Neural cell (in vitro differentiated cells): ENCODE measurements at regions not wholly inside any gene's neighbourhood (a gene's known extent, or its start where the extent isn't known, plus 50 kb on each side); places are given as distances from the start of the nearest gene placed in this dataset.

Experiments
- H2AFZ ChIP-seq: fragments of 200-600, 300-800 bp; sonication (generic), shearing (Covaris generic); 2 replicates; pipeline ENCODE4 v1.6.0; 2014; ENCODE audit warnings: low read depth, mild to moderate bottlenecking, antibody characterized with exemption, low read length, moderate library complexity
- H3F3A ChIP-seq: fragments of 200-600 bp; shearing (Covaris generic); 2 replicates; pipeline ENCODE4 v1.6.1; 2016; ENCODE audit warnings: mild to moderate bottlenecking, moderate library complexity, mixed read lengths, antibody characterized with exemption, low read length; ENCODE audit not compliant: insufficient read depth, poor library complexity, severe bottlenecking
- H3K27ac ChIP-seq: fragments of 200-600, 300-800 bp; sonication (generic), shearing (Covaris generic); 2 replicates; pipeline ENCODE4 v1.5.1; 2014; ENCODE audit warnings: mild to moderate bottlenecking, low read length, moderate library complexity
- H3K27me3 ChIP-seq: fragments of 300-800, 200-600 bp; sonication (generic), shearing (Covaris generic); 2 replicates; pipeline ENCODE4 v1.6.0; 2014; ENCODE audit warnings: mild to moderate bottlenecking, low read depth, low read length, moderate library complexity; ENCODE audit not compliant: insufficient read depth
- H3K36me3 ChIP-seq: fragments of 300-800, 200-600 bp; sonication (generic), shearing (Covaris generic); 2 replicates; pipeline ENCODE4 v1.5.1; 2014; ENCODE audit warnings: mild to moderate bottlenecking, antibody characterized with exemption, low read length, moderate library complexity; ENCODE audit not compliant: insufficient read depth
- H3K4me2 ChIP-seq: fragments of 300-800, 200-600 bp; sonication (generic), shearing (Covaris generic); 2 replicates; pipeline ENCODE4 v1.6.0; 2014; ENCODE audit warnings: mild to moderate bottlenecking, low read length
- H3K4me3 ChIP-seq: fragments of 300-800, 200-600 bp; sonication (generic), shearing (Covaris generic); 2 replicates; pipeline ENCODE4 v1.5.1; 2014; ENCODE audit warnings: mild to moderate bottlenecking, low read length, moderate library complexity
- H3K79me2 ChIP-seq: fragments of 200-600 bp; shearing (Covaris generic); replicated peaks from 2 replicates; pipeline ENCODE4 v1.6.0; 2014; ENCODE audit warnings: mild to moderate bottlenecking, low read length, moderate library complexity; ENCODE audit not compliant: insufficient read depth
- H3K9ac ChIP-seq: fragments of 300-800, 200-600 bp; sonication (generic), shearing (Covaris generic); 2 replicates; pipeline ENCODE4 v1.6.1; 2016; ENCODE audit warnings: mild to moderate bottlenecking, low read length, mixed read lengths
- H3K9me2 ChIP-seq: fragments of 200-600 bp; shearing (Covaris generic); 2 replicates; pipeline ENCODE4 v1.6.1; 2016; ENCODE audit warnings: mild to moderate bottlenecking, low read length, mixed read lengths; ENCODE audit not compliant: insufficient read depth
- H3K9me3 ChIP-seq: fragments of 200-600, 300-800 bp; sonication (generic), shearing (Covaris generic); 2 replicates; pipeline ENCODE4 v1.6.1; 2016; ENCODE audit warnings: mild to moderate bottlenecking, mixed run types, low read length, moderate library complexity, mixed read lengths
- H4K20me1 ChIP-seq: fragments of 200-600 bp; shearing (Covaris generic); 2 replicates; pipeline ENCODE4 v1.6.1; 2016; ENCODE audit warnings: mild to moderate bottlenecking, mixed run types; ENCODE audit not compliant: insufficient read depth
- CTCF ChIP-seq: fragments of 450-650 bp; IDR thresholded peaks from 2 replicates; pipeline ENCODE4 v1.5.1; 2014; ENCODE audit warnings: antibody characterized with exemption, mild to moderate bottlenecking, moderate library complexity; ENCODE audit not compliant: poor library complexity, severe bottlenecking
- EP300 ChIP-seq: fragments of 450-650 bp; conservative IDR thresholded peaks from 2 replicates; pipeline ENCODE4 v1.6.1; 2014; ENCODE audit warnings: antibody characterized with exemption, mild to moderate bottlenecking, moderate library complexity; ENCODE audit not compliant: poor library complexity, severe bottlenecking
- EZH2 ChIP-seq: fragments of 200-600, 300-800 bp; shearing (Covaris generic), sonication (generic); IDR thresholded peaks from 2 replicates; pipeline ENCODE4 v1.6.1; 2014; ENCODE audit warnings: antibody characterized with exemption, low read length, borderline replicate concordance, mild to moderate bottlenecking; ENCODE audit not compliant: insufficient read depth, poor library complexity, severe bottlenecking
- MXI1 ChIP-seq: fragments of 450-650 bp; conservative IDR thresholded peaks from 2 replicates; pipeline ENCODE4 v1.6.1; 2014; ENCODE audit warnings: antibody characterized with exemption, mild to moderate bottlenecking; ENCODE audit not compliant: poor library complexity, severe bottlenecking
- POLR2AphosphoS5 ChIP-seq: IDR thresholded peaks from 2 replicates; pipeline ENCODE4 v1.6.1; 2012
- RAD21 ChIP-seq: fragments of 450-650 bp; conservative IDR thresholded peaks from 2 replicates; pipeline ENCODE4 v1.6.1; 2014; ENCODE audit warnings: antibody characterized with exemption, mild to moderate bottlenecking, moderate library complexity
- REST ChIP-seq: IDR thresholded peaks from 2 replicates; pipeline ENCODE4 v1.6.1; 2012; ENCODE audit warnings: borderline replicate concordance
- SMC3 ChIP-seq: fragments of 450-650 bp; conservative IDR thresholded peaks from 2 replicates; pipeline ENCODE4 v1.6.1; 2014; ENCODE audit warnings: antibody characterized with exemption, mild to moderate bottlenecking, moderate library complexity; ENCODE audit not compliant: poor library complexity
- TAF1 ChIP-seq: IDR thresholded peaks from 2 replicates; pipeline ENCODE4 v1.6.1; 2012; ENCODE audit warnings: low read depth

- TF ChIP-seq SMC3 (no peak), RAD21 (no peak), MXI1 (no peak), POLR2AphosphoS5 (no peak), TAF1 (no peak), EP300 (no peak), REST (no peak), EZH2 (no peak), CTCF (no peak)
- Histone ChIP-seq H3K9me2 (no peaks in the 10 kb centered on the region), H3K27ac (no peak overlapping the region), H3F3A (no peaks in the 10 kb centered on the region), H2AFZ (no peak overlapping the region), H3K79me2 (no peaks in the 10 kb centered on the region), H3K36me3 (no peaks in the 10 kb centered on the region), H4K20me1 (no peaks in the 10 kb centered on the region), H3K27me3 (no peaks in the 10 kb centered on the region), H3K9ac (no peak overlapping the region), H3K9me3 (no peaks in the 10 kb centered on the region), H3K4me3 (no peak overlapping the region), H3K4me2 (no peak overlapping the region)
These were observed 234.2 kb upstream of the PTBP2 start for GRCh38 chr1:96487394-96487793.

DNA sequence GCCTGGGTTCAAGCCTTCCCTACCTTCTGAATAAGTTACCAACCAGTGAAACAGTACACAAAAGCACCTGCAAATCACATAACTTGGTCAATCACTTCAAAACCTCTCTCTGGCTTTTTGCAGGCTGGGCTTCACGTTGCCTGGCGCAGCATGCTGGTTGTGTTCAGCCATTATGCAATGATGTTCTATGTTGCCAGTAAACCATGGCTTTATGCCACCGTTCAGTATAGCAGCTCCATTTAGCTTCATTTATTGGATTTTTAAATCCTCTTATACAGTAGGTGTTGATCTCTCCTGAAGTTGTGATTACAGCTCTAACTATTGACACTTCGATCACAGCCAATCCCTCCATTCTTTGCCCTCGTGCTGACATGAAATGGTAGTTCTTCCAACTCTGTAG, 233.6 kb upstream of the PTBP2 start:
- Histone ChIP-seq H3K9me2 (no peaks in the 10 kb centered on the region), H2AFZ (no peak overlapping the region), H3K79me2 (no peaks in the 10 kb centered on the region), H4K20me1 (no peaks in the 10 kb centered on the region), H3K4me3 (no peak overlapping the region), H3K36me3 (no peaks in the 10 kb centered on the region), H3F3A (no peaks in the 10 kb centered on the region), H3K9me3 (no peaks in the 10 kb centered on the region), H3K27me3 (no peaks in the 10 kb centered on the region), H3K9ac (no peak overlapping the region), H3K4me2 (no peak overlapping the region), H3K27ac (no peak overlapping the region)
- no peak for TF ChIP-seq RAD21
- TF ChIP-seq EZH2 = no peak
- no peak for TF ChIP-seq EP300
- TF ChIP-seq CTCF = no peak
- no peak for TF ChIP-seq POLR2AphosphoS5
- no peak for TF ChIP-seq REST
- TF ChIP-seq SMC3 = no peak
- no peak for TF ChIP-seq TAF1
- no peak for TF ChIP-seq MXI1
